Mesenchymal stem cell (in vitro differentiated cells and primary cell): ENCODE measurements at regions not wholly inside any gene's neighbourhood (a gene's known extent, or its start where the extent isn't known, plus 50 kb on each side); places are given as distances from the start of the nearest gene placed in this dataset.

ENCODE experiments used
- DNase-seq: peaks from one replicate; pipeline ENCODE4 v3.0.0-alpha.2; 2013
- H2AFZ ChIP-seq: one replicate; pipeline ENCODE4 v1.6.1; 2013; ENCODE audit warnings: low read depth, mild to moderate bottlenecking, control low read depth, inconsistent platforms, low read length, moderate library complexity
- H2AK5ac ChIP-seq: 2 replicates; pipeline ENCODE4 v1.6.1; 2013; ENCODE audit warnings: low read length, moderate library complexity, mild to moderate bottlenecking, inconsistent platforms; ENCODE audit not compliant: severe bottlenecking
- H2BK120ac ChIP-seq: one replicate; pipeline ENCODE4 v1.6.1; 2013; ENCODE audit warnings: low read depth, mild to moderate bottlenecking, inconsistent platforms, low read length, moderate library complexity
- H2BK12ac ChIP-seq, 2 experiments: one replicate each; pipeline ENCODE4 v1.6.1; 2013; ENCODE audit warnings: inconsistent platforms in 2 of 2, low read length in 2 of 2, mild to moderate bottlenecking in 2 of 2, moderate library complexity in 2 of 2, control low read depth in 1 of 2
- H2BK15ac ChIP-seq: one replicate; pipeline ENCODE4 v1.6.1; 2013; ENCODE audit warnings: mild to moderate bottlenecking, low read depth, inconsistent platforms; ENCODE audit not compliant: poor library complexity, severe bottlenecking
- H2BK5ac ChIP-seq: 2 replicates; pipeline ENCODE4 v1.6.1; 2013; ENCODE audit warnings: low read depth, mild to moderate bottlenecking, low read length, control low read depth, inconsistent platforms; ENCODE audit not compliant: poor library complexity, severe bottlenecking
- H3K14ac ChIP-seq, 2 experiments: one replicate each; pipeline ENCODE4 v1.6.1; 2013; ENCODE audit warnings: inconsistent platforms in 2 of 2, low read length in 2 of 2, control low read depth in 1 of 2, mild to moderate bottlenecking in 1 of 2, moderate library complexity in 1 of 2
- H3K18ac ChIP-seq, 2 experiments: one replicate each; pipeline ENCODE4 v1.6.1; 2013; ENCODE audit warnings: inconsistent platforms in 2 of 2, low read length in 2 of 2, control low read depth in 1 of 2, low read depth in 1 of 2, mild to moderate bottlenecking in 1 of 2
- H3K23ac ChIP-seq, 2 experiments: one replicate each; pipeline ENCODE4 v1.6.1; 2013; ENCODE audit warnings: inconsistent platforms in 2 of 2, low read length in 2 of 2, mild to moderate bottlenecking in 2 of 2, moderate library complexity in 2 of 2, control low read depth in 1 of 2
- H3K27ac ChIP-seq: 2 replicates; pipeline ENCODE4 v1.5.1; 2013; ENCODE audit warnings: mild to moderate bottlenecking, moderate library complexity, low read length, control low read depth, inconsistent platforms; ENCODE audit not compliant: poor library complexity, severe bottlenecking
- H3K27me3 ChIP-seq, 2 experiments: 2 replicates each; pipeline versions ENCODE4 v1.6.1 to v1.7.0; 2013; ENCODE audit warnings: low read length in 2 of 2, mild to moderate bottlenecking in 2 of 2, moderate library complexity in 2 of 2, control low read depth in 1 of 2, inconsistent platforms in 1 of 2; ENCODE audit not compliant: control insufficient read depth in 1 of 2, insufficient read depth in 1 of 2
- H3K36me3 ChIP-seq, 2 experiments: 2 replicates each; pipeline versions ENCODE4 v1.6.1 to v1.7.0; 2013; ENCODE audit warnings: low read length in 2 of 2, control low read depth in 1 of 2, inconsistent platforms in 1 of 2, low read depth in 1 of 2, mild to moderate bottlenecking in 1 of 2; ENCODE audit not compliant: insufficient read depth in 2 of 2, control insufficient read depth in 1 of 2
- H3K4ac ChIP-seq, 2 experiments: one replicate each; pipeline ENCODE4 v1.6.1; 2013; ENCODE audit warnings: inconsistent platforms in 2 of 2, low read length in 2 of 2, mild to moderate bottlenecking in 2 of 2, moderate library complexity in 2 of 2, control low read depth in 1 of 2, low read depth in 1 of 2
- H3K4me1 ChIP-seq: 2 replicates; pipeline ENCODE4 v1.6.1; 2013; ENCODE audit warnings: low read depth, low read length, control low read depth; ENCODE audit not compliant: control insufficient read depth, insufficient read depth
- H3K4me2 ChIP-seq: 2 replicates; pipeline ENCODE4 v1.6.1; 2013; ENCODE audit warnings: low read length, mild to moderate bottlenecking, inconsistent platforms; ENCODE audit not compliant: poor library complexity, severe bottlenecking
- H3K4me3 ChIP-seq, 2 experiments: 2 replicates each; pipeline versions ENCODE4 v1.5.1 to v1.7.0; 2013; ENCODE audit warnings: low read length in 2 of 2, mild to moderate bottlenecking in 2 of 2, control low read depth in 1 of 2, low read depth in 1 of 2; ENCODE audit not compliant: insufficient read depth in 1 of 2
- H3K79me1 ChIP-seq: replicated peaks from 2 replicates; pipeline ENCODE4 v1.6.1; 2013; ENCODE audit warnings: mild to moderate bottlenecking, control low read depth, low read length, inconsistent platforms; ENCODE audit not compliant: poor library complexity, severe bottlenecking
- H3K9ac ChIP-seq: 2 replicates; pipeline ENCODE4 v1.7.0; 2013; ENCODE audit warnings: mild to moderate bottlenecking, low read length, moderate library complexity
- H3K9me3 ChIP-seq: 2 replicates; pipeline ENCODE4 v1.7.0; 2013; ENCODE audit warnings: mild to moderate bottlenecking, low read length; ENCODE audit not compliant: control insufficient read depth
- H4K8ac ChIP-seq: one replicate; pipeline ENCODE4 v1.6.1; 2013; ENCODE audit warnings: inconsistent platforms, mild to moderate bottlenecking, low read length, moderate library complexity
- H4K91ac ChIP-seq: one replicate; pipeline ENCODE4 v1.6.1; 2013; ENCODE audit warnings: mild to moderate bottlenecking, low read length, inconsistent platforms
- WGBS: methylation state at CpG from one replicate; pipeline ENCODE4 v1.1.7; 2013; ENCODE audit warnings: mixed read lengths; 5-methylcytosine and 5-hydroxymethylcytosine counted together

DNA sequence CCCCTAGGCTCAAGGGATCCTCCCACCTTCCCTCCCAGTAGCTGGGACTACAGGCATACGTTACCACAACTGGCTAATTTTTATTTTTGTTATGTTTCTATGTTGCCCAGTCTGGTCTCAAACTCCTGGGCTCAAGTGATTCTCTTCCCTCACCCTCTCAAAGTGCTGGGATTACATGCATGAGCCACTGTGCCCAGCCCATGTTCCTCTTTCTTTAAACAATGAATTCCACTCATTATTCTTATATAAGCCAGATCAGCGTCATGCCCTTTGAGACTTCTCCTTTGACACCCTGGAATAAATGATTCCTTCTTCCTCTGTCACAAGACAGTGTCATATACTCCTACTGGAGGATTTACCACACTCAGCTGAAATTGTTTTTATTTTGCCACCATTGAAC is 519.9 kb upstream of the SPRY2 start:
- Histone ChIP-seq H3K18ac (peak overlapping the region in 1 of 2 experiments; percentile 21), H2AK5ac (no peak overlapping the region), H3K27me3 (no peaks in the 10 kb centered on the region), H3K4me2 (no peak overlapping the region), H3K9me3 (no peaks in the 10 kb centered on the region), H2BK12ac (no peak overlapping the region), H4K91ac (no peak overlapping the region), H3K4ac (no peak overlapping the region), H3K4me3 (no peak overlapping the region), H3K27ac (no peak overlapping the region), H3K36me3 (no peaks in the 10 kb centered on the region), H2BK120ac (peak overlapping the region; percentile 19), H3K4me1 (no peaks in the 10 kb centered on the region), H2AFZ (no peak overlapping the region), H2BK5ac (no peak overlapping the region), H3K79me1 (no peaks in the 10 kb centered on the region), H2BK15ac (no peak overlapping the region), H3K14ac (no peak overlapping the region), H3K23ac (no peak overlapping the region), H4K8ac (peak overlapping the region; percentile 49), H3K9ac (no peak overlapping the region)
- WGBS, result 98% methylated on average over 2 of the region's 2 CpGs
- no peak for DNase-seq

- H3K18ac ChIP-seq, result no peak overlapping the region
- no peak overlapping the region for H3K27ac ChIP-seq
- no peak overlapping the region for H2BK15ac ChIP-seq
- H3K36me3 ChIP-seq, result no peaks in the 10 kb centered on the region
- H3K23ac ChIP-seq, result no peak overlapping the region
- H4K91ac ChIP-seq, result no peak overlapping the region
- no peak for DNase-seq
- H3K14ac ChIP-seq, result no peak overlapping the region
- no peaks in the 10 kb centered on the region for H3K27me3 ChIP-seq
- H3K9ac ChIP-seq, result no peak overlapping the region
- H3K4me3 ChIP-seq, result no peak overlapping the region
- H3K4me1 ChIP-seq, result no peaks in the 10 kb centered on the region
- H3K79me1 ChIP-seq, result no peaks in the 10 kb centered on the region
- H2AK5ac ChIP-seq, result no peak overlapping the region
- H2BK12ac ChIP-seq, result no peak overlapping the region
- H4K8ac ChIP-seq, result no peak overlapping the region
- H2AFZ ChIP-seq, result no peak overlapping the region
- H2BK120ac ChIP-seq, result no peak overlapping the region
- H3K9me3 ChIP-seq, result no peaks in the 10 kb centered on the region
- H2BK5ac ChIP-seq, result no peak overlapping the region
- WGBS, result 95% methylated on average over 2 of the region's 2 CpGs
- no peak overlapping the region for H3K4ac ChIP-seq
- H3K4me2 ChIP-seq, result no peak overlapping the region
These were observed 517.2 kb upstream of the SPRY2 start for GRCh38 chr13:80858131-80858530.

GRCh38 chr13:80857321-80857720 is 516.4 kb upstream of the SPRY2 start:
- Histone ChIP-seq H4K8ac (no peak overlapping the region), H4K91ac (no peak overlapping the region), H3K27ac (no peak overlapping the region)

GRCh38 chr13:80850771-80851170 is 509.8 kb upstream of the SPRY2 start:
- H3K18ac ChIP-seq, result no peak overlapping the region
- no peak for DNase-seq
- no peak overlapping the region for H3K14ac ChIP-seq
- WGBS, result 43% methylated on average over 1 of the region's 2 CpGs
- H2AK5ac ChIP-seq, result no peak overlapping the region
- H2BK5ac ChIP-seq, result no peak overlapping the region
- H3K23ac ChIP-seq, result no peak overlapping the region
- H3K27me3 ChIP-seq, result no peaks in the 10 kb centered on the region
- H2BK120ac ChIP-seq, result no peak overlapping the region
- no peak overlapping the region for H2BK12ac ChIP-seq
- H3K9me3 ChIP-seq, result no peaks in the 10 kb centered on the region
- no peak overlapping the region for H4K8ac ChIP-seq
- H3K9ac ChIP-seq, result no peak overlapping the region
- H3K79me1 ChIP-seq, result no peaks in the 10 kb centered on the region
- no peak overlapping the region for H4K91ac ChIP-seq
- H3K4me1 ChIP-seq, result no peaks in the 10 kb centered on the region
- no peak overlapping the region for H3K4me3 ChIP-seq
- no peak overlapping the region for H3K4ac ChIP-seq
- no peaks in the 10 kb centered on the region for H3K36me3 ChIP-seq
- H3K27ac ChIP-seq, result no peak overlapping the region
- H2AFZ ChIP-seq, result no peak overlapping the region
- no peak overlapping the region for H2BK15ac ChIP-seq
- no peak overlapping the region for H3K4me2 ChIP-seq

More at GRCh38 chr13:80857321-80857720, 516.4 kb upstream of the SPRY2 start:
- H3K18ac ChIP-seq, result no peak overlapping the region
- no peak overlapping the region for H2BK12ac ChIP-seq
- no peak overlapping the region for H3K4ac ChIP-seq
- no peaks in the 10 kb centered on the region for H3K4me1 ChIP-seq
- no peak overlapping the region for H2BK5ac ChIP-seq
- H2BK15ac ChIP-seq, result no peak overlapping the region
- no peak overlapping the region for H3K9ac ChIP-seq
- no peak overlapping the region for H3K14ac ChIP-seq
- no peak overlapping the region for H3K23ac ChIP-seq
- no peaks in the 10 kb centered on the region for H3K9me3 ChIP-seq
- no peaks in the 10 kb centered on the region for H3K36me3 ChIP-seq
- H2AFZ ChIP-seq, result no peak overlapping the region
- no peaks in the 10 kb centered on the region for H3K79me1 ChIP-seq
- H3K4me2 ChIP-seq, result no peak overlapping the region
- no peaks in the 10 kb centered on the region for H3K27me3 ChIP-seq
- no peak overlapping the region for H3K4me3 ChIP-seq
- no peak for DNase-seq
- no peak overlapping the region for H2BK120ac ChIP-seq
- H2AK5ac ChIP-seq, result no peak overlapping the region
